ENCODE measurements at regions not wholly inside any gene's neighbourhood (a gene's known extent, or its start where the extent isn't known, plus 50 kb on each side); places are given as distances from the start of the nearest gene placed in this dataset.

- no peak overlapping the region for H3K27ac Mint-ChIP-seq
- TF ChIP-seq CTCF (IDR thresholded peaks at IDR 0.05; ENCODE audit: unreplicated experiment in 3 of 3): no peak
- H3K27me3 Mint-ChIP-seq (ENCODE audit: low read depth): no peaks in the 10 kb centered on the region
- no peaks in the 10 kb centered on the region for H3K4me1 Mint-ChIP-seq
- no peaks in the 10 kb centered on the region for H3K9me3 Mint-ChIP-seq
- no peak overlapping the region for H3K4me3 Mint-ChIP-seq
- no peaks in the 10 kb centered on the region for H3K36me3 Mint-ChIP-seq (ENCODE audit: low read depth)
Observed at GRCh38 chr20:11111191-11111590, 437.4 kb upstream of the JAG1 start.

- no peak overlapping the region for H3K4me3 Mint-ChIP-seq
- H3K36me3 Mint-ChIP-seq (ENCODE audit: low read depth): no peaks in the 10 kb centered on the region
- H3K9me3 Mint-ChIP-seq: no peaks in the 10 kb centered on the region
- TF ChIP-seq CTCF (IDR thresholded peaks at IDR 0.05; ENCODE audit: unreplicated experiment in 3 of 3): no peak
- H3K4me1 Mint-ChIP-seq: no peaks in the 10 kb centered on the region
- H3K27me3 Mint-ChIP-seq (ENCODE audit: low read depth): no peaks in the 10 kb centered on the region
- no peak overlapping the region for H3K27ac Mint-ChIP-seq
Observed at GRCh38 chr20:11112832-11113231, 439.0 kb upstream of the JAG1 start.

GRCh38 chr20:11114382-11114781 lies 440.6 kb upstream of the JAG1 start:
- H3K27me3 Mint-ChIP-seq (ENCODE audit: low read depth): no peaks in the 10 kb centered on the region
- H3K27ac Mint-ChIP-seq: no peak overlapping the region
- H3K4me3 Mint-ChIP-seq: no peak overlapping the region

GRCh38 chr20:11117808-11118528 lies 444.2 kb upstream of the JAG1 start:
- Mint-ChIP-seq H3K27ac (no peak overlapping the region), H3K9me3 (no peaks in the 10 kb centered on the region), H3K36me3 (ENCODE audit: low read depth) (no peaks in the 10 kb centered on the region), H3K4me1 (peaks cover 6% of the 10 kb centered on the region), H3K4me3 (no peak overlapping the region), H3K27me3 (ENCODE audit: low read depth) (no peaks in the 10 kb centered on the region)
- no peak for TF ChIP-seq CTCF (IDR thresholded peaks at IDR 0.05; ENCODE audit: unreplicated experiment in 3 of 3)

More at GRCh38 chr20:11114382-11114781, 440.6 kb upstream of the JAG1 start:
- Mint-ChIP-seq H3K36me3 (ENCODE audit: low read depth) (no peaks in the 10 kb centered on the region), H3K4me1 (no peaks in the 10 kb centered on the region), H3K9me3 (no peaks in the 10 kb centered on the region)
- TF ChIP-seq CTCF (IDR thresholded peaks at IDR 0.05; ENCODE audit: unreplicated experiment in 3 of 3): no peak

- no peaks in the 10 kb centered on the region for H3K27me3 Mint-ChIP-seq (ENCODE audit: low read depth)
- no peaks in the 10 kb centered on the region for H3K36me3 Mint-ChIP-seq (ENCODE audit: low read depth)
- TF ChIP-seq CTCF (IDR thresholded peaks at IDR 0.05; ENCODE audit: unreplicated experiment in 3 of 3): no peak
- no peak overlapping the region for H3K27ac Mint-ChIP-seq
- peaks cover 3% of the 10 kb centered on the region for H3K9me3 Mint-ChIP-seq
- peaks cover 6% of the 10 kb centered on the region for H3K4me1 Mint-ChIP-seq
- H3K4me3 Mint-ChIP-seq: no peak overlapping the region
Observed at GRCh38 chr20:11118802-11119380, 445.1 kb upstream of the JAG1 start.

- Mint-ChIP-seq H3K27me3 (ENCODE audit: low read depth) (no peaks in the 10 kb centered on the region), H3K27ac (no peak overlapping the region), H3K4me1 (peaks cover 6% of the 10 kb centered on the region), H3K36me3 (ENCODE audit: low read depth) (no peaks in the 10 kb centered on the region), H3K9me3 (peaks cover 3% of the 10 kb centered on the region), H3K4me3 (no peak overlapping the region)
- TF ChIP-seq CTCF (IDR thresholded peaks at IDR 0.05; ENCODE audit: unreplicated experiment in 3 of 3): no peak
Observed at GRCh38 chr20:11119573-11119972, 445.8 kb upstream of the JAG1 start.

Measured in nephron (organoid).